SK-N-SH treated with all-trans-retinoic acid at 6 μM for 48 hours (cell line): ENCODE measurements at regions not wholly inside any gene's neighbourhood (a gene's known extent, or its start where the extent isn't known, plus 50 kb on each side); places are given as distances from the start of the nearest gene placed in this dataset.
A peak's percentile ranks its signal among the peaks of the same experiment; 100 is the strongest.

Source experiments
- ATAC-seq: fragments of 200-7000 bp; cut with Tn5 transposase; 3 replicates; pipeline ENCODE4 v1.9.1; 2020; ENCODE audit warnings: mild to moderate bottlenecking, moderate library complexity
- ARNTL ChIP-seq: fragments of 450-650 bp; formaldehyde crosslinking; IDR thresholded peaks from 2 replicates; pipeline ENCODE4 v1.5.0; 2020; ENCODE audit warnings: low read depth, mild to moderate bottlenecking, moderate library complexity, borderline replicate concordance
- BACH2 ChIP-seq: fragments of 250-450 bp; sonication (Bioruptor Pico); IDR thresholded peaks from 2 replicates; pipeline ENCODE4 v1.9.0; 2021; ENCODE audit warnings: mild to moderate bottlenecking, borderline replicate concordance
- GLIS3 ChIP-seq: fragments of 250-450 bp; sonication (Bioruptor Pico); IDR thresholded peaks from 2 replicates; pipeline ENCODE4 v1.5.0; 2020; ENCODE audit warnings: mild to moderate bottlenecking, moderate library complexity
- ISL1 ChIP-seq: fragments of 250-450 bp; sonication (Bioruptor Pico); IDR thresholded peaks from 2 replicates; pipeline ENCODE4 v2.1.2; 2022; ENCODE audit warnings: mild to moderate bottlenecking, moderate library complexity
- OSR1 ChIP-seq: fragments of 250-450 bp; sonication (Bioruptor Pico); IDR thresholded peaks from 2 replicates; pipeline ENCODE4 v1.8.0; 2022; ENCODE audit warnings: moderate library complexity, mild to moderate bottlenecking, inconsistent platforms
- PPARA ChIP-seq: fragments of 250-450 bp; sonication (Bioruptor Pico); IDR thresholded peaks from 2 replicates; pipeline ENCODE4 v1.5.0; 2020; ENCODE audit warnings: mild to moderate bottlenecking, borderline replicate concordance
- RARB ChIP-seq: fragments of 250-450 bp; sonication (Bioruptor Pico); IDR thresholded peaks from 2 replicates; pipeline ENCODE4 v1.8.0; 2021; ENCODE audit warnings: mild to moderate bottlenecking, moderate library complexity
- SNAI2 ChIP-seq: fragments of 250-450 bp; sonication (Bioruptor Pico); IDR thresholded peaks from 2 replicates; pipeline ENCODE4 v1.5.0; 2020; ENCODE audit warnings: mild to moderate bottlenecking, moderate library complexity
- TCF4 ChIP-seq: fragments of 250-450 bp; sonication (Bioruptor Pico); IDR thresholded peaks from 2 replicates; pipeline ENCODE4 v1.8.0; 2021; ENCODE audit warnings: mild to moderate bottlenecking, moderate library complexity, borderline replicate concordance
- TOX ChIP-seq: fragments of 250-450 bp; sonication (Bioruptor Pico); IDR thresholded peaks from 2 replicates; pipeline ENCODE4 v1.8.0; 2021; ENCODE audit warnings: mild to moderate bottlenecking, moderate library complexity, borderline replicate concordance
- ZNF565 ChIP-seq: fragments of 450-650 bp; formaldehyde crosslinking; conservative IDR thresholded peaks from 2 replicates; pipeline ENCODE4 v1.5.0; 2020; ENCODE audit warnings: low read depth, mild to moderate bottlenecking, moderate library complexity
- ZNF70 ChIP-seq: fragments of 450-650 bp; formaldehyde crosslinking; IDR thresholded peaks from 2 replicates; pipeline ENCODE4 v1.5.0; 2020; ENCODE audit warnings: mild to moderate bottlenecking, moderate library complexity
- ZNF8 ChIP-seq: fragments of 450-650 bp; formaldehyde crosslinking; IDR thresholded peaks from 2 replicates; pipeline ENCODE4 v1.5.0; 2020; ENCODE audit warnings: mild to moderate bottlenecking, moderate library complexity
- TF ChIP-seq, protein P1 (sequence below): fragments of 250-450 bp; sonication (Bioruptor Pico); IDR thresholded peaks from 2 replicates; pipeline ENCODE4 v1.5.1; 2021; ENCODE audit warnings: mild to moderate bottlenecking, moderate library complexity
- TF ChIP-seq, protein P2 (sequence below): fragments of 250-450 bp; sonication (Bioruptor Pico); IDR thresholded peaks from 2 replicates; pipeline ENCODE4 v1.5.1; 2020; ENCODE audit warnings: low read depth, mild to moderate bottlenecking, moderate library complexity
- TF ChIP-seq, protein P3 (sequence below): fragments of 250-450 bp; sonication (Bioruptor Pico); IDR thresholded peaks from 2 replicates; pipeline ENCODE4 v1.8.0; 2020; ENCODE audit warnings: mild to moderate bottlenecking, moderate library complexity, borderline replicate concordance
- TF ChIP-seq, protein P4 (sequence below): fragments of 250-450 bp; sonication (Bioruptor Pico); IDR thresholded peaks from 2 replicates; pipeline ENCODE4 v1.8.0; 2021; ENCODE audit warnings: low read depth, mild to moderate bottlenecking, moderate library complexity, borderline replicate concordance

DNA sequence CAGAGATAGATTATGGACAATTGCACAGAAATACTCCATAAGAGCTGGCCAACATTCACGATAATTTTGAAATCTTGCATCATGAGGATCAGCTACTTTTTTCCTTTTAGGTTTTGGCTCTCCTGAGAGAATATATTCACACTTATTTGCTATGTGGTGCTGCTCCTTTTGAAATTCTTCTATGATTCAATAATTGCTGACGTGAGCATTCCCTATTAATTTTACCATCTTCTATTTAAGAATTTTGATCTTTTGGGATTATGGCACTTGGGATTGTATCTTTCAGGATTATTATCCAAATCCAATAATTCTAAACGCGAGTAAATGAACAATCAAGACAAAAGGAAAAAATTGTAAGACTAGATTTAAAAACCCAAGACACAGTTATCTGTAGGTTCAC is 358.8 kb downstream of the ELAVL2 start (continued):
- TF ChIP-seq, protein P1, sequence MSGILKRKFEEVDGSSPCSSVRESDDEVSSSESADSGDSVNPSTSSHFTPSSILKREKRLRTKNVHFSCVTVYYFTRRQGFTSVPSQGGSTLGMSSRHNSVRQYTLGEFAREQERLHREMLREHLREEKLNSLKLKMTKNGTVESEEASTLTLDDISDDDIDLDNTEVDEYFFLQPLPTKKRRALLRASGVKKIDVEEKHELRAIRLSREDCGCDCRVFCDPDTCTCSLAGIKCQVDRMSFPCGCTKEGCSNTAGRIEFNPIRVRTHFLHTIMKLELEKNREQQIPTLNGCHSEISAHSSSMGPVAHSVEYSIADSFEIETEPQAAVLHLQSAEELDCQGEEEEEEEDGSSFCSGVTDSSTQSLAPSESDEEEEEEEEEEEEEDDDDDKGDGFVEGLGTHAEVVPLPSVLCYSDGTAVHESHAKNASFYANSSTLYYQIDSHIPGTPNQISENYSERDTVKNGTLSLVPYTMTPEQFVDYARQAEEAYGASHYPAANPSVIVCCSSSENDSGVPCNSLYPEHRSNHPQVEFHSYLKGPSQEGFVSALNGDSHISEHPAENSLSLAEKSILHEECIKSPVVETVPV (CRISPR knock-in tag): no peak
- TF ChIP-seq ISL1 (CRISPR knock-in tag) (no peak), TOX (CRISPR knock-in tag) (no peak)
- TF ChIP-seq, protein P2, sequence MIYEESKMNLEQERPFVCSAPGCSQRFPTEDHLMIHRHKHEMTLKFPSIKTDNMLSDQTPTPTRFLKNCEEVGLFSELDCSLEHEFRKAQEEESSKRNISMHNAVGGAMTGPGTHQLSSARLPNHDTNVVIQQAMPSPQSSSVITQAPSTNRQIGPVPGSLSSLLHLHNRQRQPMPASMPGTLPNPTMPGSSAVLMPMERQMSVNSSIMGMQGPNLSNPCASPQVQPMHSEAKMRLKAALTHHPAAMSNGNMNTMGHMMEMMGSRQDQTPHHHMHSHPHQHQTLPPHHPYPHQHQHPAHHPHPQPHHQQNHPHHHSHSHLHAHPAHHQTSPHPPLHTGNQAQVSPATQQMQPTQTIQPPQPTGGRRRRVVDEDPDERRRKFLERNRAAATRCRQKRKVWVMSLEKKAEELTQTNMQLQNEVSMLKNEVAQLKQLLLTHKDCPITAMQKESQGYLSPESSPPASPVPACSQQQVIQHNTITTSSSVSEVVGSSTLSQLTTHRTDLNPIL (CRISPR knock-in tag): no peak

DNA sequence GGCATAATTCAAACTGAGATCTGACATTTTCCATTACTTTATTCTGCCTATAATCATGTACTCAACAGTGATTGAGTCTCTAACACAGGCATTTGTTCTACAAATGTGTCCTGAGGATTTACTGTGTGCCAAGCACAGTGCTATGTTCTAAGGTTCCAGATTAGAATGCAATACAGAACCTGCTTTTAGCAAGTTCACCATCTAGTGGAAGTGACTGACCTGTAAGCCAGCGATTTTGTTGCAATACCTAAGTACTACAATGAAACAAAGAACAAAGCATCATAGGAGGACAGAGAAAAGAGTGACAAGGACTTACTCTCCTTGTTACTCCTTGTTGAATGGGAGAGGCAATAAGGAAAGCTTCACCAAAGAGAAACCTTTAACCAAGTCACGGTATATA is 348.1 kb downstream of the ELAVL2 start:
- ATAC-seq: no peak
- TF ChIP-seq ZNF8: no peak
- TF ChIP-seq ISL1 (CRISPR knock-in tag): no peak
- TF ChIP-seq OSR1: no peak

DNA sequence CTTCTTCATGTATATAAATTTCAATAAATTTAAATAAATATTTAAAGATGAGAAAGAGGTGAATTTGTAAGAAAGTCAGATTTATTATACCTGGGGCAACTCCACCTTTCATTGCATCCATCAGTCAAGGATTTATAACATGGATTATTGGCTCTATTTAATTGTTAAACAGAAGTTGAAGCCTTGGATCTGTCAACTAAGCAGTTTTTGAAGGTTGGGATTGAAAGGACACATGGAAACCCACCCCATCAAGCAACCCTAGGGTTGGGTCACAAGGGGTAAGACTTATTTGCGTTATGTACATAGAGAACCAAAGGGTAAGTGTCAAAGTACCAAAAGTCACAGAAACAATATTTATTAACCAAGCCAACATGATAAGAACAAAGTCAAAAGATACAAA is 342.5 kb downstream of the ELAVL2 start:
- TF ChIP-seq, protein P3, sequence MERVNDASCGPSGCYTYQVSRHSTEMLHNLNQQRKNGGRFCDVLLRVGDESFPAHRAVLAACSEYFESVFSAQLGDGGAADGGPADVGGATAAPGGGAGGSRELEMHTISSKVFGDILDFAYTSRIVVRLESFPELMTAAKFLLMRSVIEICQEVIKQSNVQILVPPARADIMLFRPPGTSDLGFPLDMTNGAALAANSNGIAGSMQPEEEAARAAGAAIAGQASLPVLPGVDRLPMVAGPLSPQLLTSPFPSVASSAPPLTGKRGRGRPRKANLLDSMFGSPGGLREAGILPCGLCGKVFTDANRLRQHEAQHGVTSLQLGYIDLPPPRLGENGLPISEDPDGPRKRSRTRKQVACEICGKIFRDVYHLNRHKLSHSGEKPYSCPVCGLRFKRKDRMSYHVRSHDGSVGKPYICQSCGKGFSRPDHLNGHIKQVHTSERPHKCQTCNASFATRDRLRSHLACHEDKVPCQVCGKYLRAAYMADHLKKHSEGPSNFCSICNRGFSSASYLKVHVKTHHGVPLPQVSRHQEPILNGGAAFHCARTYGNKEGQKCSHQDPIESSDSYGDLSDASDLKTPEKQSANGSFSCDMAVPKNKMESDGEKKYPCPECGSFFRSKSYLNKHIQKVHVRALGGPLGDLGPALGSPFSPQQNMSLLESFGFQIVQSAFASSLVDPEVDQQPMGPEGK (CRISPR knock-in tag): no peak
- TF ChIP-seq, protein P4, sequence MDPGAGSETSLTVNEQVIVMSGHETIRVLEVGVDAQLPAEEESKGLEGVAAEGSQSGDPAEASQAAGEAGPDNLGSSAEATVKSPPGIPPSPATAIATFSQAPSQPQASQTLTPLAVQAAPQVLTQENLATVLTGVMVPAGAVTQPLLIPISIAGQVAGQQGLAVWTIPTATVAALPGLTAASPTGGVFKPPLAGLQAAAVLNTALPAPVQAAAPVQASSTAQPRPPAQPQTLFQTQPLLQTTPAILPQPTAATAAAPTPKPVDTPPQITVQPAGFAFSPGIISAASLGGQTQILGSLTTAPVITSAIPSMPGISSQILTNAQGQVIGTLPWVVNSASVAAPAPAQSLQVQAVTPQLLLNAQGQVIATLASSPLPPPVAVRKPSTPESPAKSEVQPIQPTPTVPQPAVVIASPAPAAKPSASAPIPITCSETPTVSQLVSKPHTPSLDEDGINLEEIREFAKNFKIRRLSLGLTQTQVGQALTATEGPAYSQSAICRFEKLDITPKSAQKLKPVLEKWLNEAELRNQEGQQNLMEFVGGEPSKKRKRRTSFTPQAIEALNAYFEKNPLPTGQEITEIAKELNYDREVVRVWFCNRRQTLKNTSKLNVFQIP (CRISPR knock-in tag): no peak
- TF ChIP-seq ZNF8 (no peak), ZNF565 (CRISPR knock-in tag) (no peak), ZNF70 (CRISPR knock-in tag) (no peak), TOX (CRISPR knock-in tag) (no peak), ARNTL (CRISPR knock-in tag) (no peak)

DNA sequence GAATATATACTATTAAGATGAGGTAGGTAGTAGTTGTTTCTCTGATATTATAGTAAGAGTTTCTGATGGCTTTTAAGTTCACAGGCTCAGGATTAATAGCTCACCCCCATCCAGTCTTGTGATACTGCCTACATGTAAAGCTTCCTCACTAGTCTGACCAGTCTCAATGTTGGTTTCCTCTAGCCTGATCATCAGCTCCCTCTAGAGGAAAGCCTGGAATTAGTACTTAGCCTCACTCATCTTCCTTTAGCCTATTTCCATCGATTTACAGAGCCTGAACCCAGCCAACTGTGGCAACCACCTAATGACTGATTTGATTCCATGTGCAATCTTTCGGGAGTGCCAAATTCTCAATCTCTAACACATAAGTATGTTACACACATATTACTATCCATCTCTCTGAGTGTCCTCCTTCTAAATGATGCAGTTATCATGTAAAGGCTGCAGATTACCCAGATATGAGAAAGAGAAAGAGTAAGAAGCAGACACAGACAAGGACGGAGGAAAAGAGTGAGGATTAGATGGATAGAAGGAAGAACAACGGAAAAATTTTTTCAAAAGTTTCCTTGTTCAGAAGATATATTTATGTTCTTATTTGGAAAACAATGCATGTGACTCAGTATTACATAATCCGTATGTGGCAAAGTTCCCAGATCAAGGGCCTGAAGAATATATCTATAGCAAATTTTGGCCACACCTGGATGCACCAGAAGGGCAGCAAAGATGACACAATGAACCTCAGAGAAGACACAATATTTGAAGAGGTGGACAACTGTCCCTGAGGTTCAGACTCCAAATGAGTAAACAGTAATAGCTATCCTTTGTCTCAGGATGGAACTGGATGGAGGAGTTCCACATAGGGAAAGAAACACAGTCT is 333.7 kb downstream of the ELAVL2 start:
- peak; percentile 68; the same call in 2 of the 3 replicates for ATAC-seq
- TF ChIP-seq ZNF565 (CRISPR knock-in tag) (no peak), RARB (CRISPR knock-in tag) (no peak), ISL1 (CRISPR knock-in tag) (no peak), GLIS3 (CRISPR knock-in tag) (no peak), BACH2 (no peak), TCF4 (CRISPR knock-in tag) (no peak), OSR1 (no peak), ARNTL (CRISPR knock-in tag) (no peak)
- TF ChIP-seq, protein P1 (CRISPR knock-in tag): no peak

More for the DNA sequence above, 342.5 kb downstream of the ELAVL2 start:
- no peak for ATAC-seq

DNA sequence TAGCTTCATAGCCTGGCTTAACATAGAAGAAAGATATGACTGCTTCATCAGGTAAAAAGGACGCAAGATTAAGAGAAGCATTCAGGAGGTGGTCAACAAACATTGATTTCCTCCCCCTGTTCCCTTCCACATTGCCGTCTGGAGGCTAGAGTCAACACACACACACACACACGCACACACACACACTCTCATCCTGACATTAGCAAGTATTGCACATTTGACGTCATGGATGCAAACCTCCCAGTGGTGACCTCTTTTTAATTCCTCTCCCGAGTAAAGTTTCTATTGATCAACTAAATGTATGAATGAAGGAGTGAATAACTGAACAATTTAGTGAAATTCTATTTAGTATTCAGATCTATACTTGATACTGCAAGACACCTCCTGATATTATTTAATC is 332.8 kb downstream of the ELAVL2 start:
- TF ChIP-seq ZNF565 (CRISPR knock-in tag) (no peak), PPARA (CRISPR knock-in tag) (no peak), GLIS3 (CRISPR knock-in tag) (no peak), OSR1 (no peak), TCF4 (CRISPR knock-in tag) (no peak), SNAI2 (CRISPR knock-in tag) (no peak), RARB (CRISPR knock-in tag) (no peak), ZNF8 (no peak)
- ATAC-seq: no peak
